Erythroblast (primary cell): ENCODE measurements at regions not wholly inside any gene's neighbourhood (a gene's known extent, or its start where the extent isn't known, plus 50 kb on each side); places are given as distances from the start of the nearest gene placed in this dataset.

Experiments used
- GATA1 ChIP-seq: IDR thresholded peaks from 2 replicates; pipeline ENCODE4 v1.6.1; 2011; ENCODE audit warnings: low read depth, mild to moderate bottlenecking, control low read depth, low read length, moderate library complexity
- POLR2A ChIP-seq: IDR thresholded peaks from 2 replicates; pipeline ENCODE4 v1.6.1; 2011; ENCODE audit warnings: mild to moderate bottlenecking, low read length

- TF ChIP-seq POLR2A (no peak), GATA1 (no peak)
Observed at GRCh38 chr9:94160594-94161501, 76.6 kb downstream of the PTPDC1 start.
